GM12878 (cell line): ENCODE measurements at regions not wholly inside any gene's neighbourhood (a gene's known extent, or its start where the extent isn't known, plus 50 kb on each side); places are given as distances from the start of the nearest gene placed in this dataset.

Experiments
- ATAC-seq: fragments of 200-7000 bp; cut with Tn5 transposase; 3 replicates; pipeline ENCODE4 v1.9.1; 2020; ENCODE audit warnings: mild to moderate bottlenecking, moderate library complexity
- BruUV-seq: library from RNA; stranded (reverse); fragments of 400-500 nt; replicated peaks from 2 replicates; lab custom pipeline; 2021; lab: Mats Ljungman, UMichigan
- CTCF ChIA-PET: fragments of 300-600 bp; sonication (Branson Sonifier 250); formaldehyde crosslinking; extraction: SDS; loops from one replicate; lab custom pipeline; 2021; ENCODE audit warnings: inconsistent platforms; lab: Yijun Ruan, JAX
- POLR2A ChIA-PET: fragments of 350-600 bp; formaldehyde crosslinking; extraction: SDS; loops from one replicate; lab custom pipeline; 2021; ENCODE audit warnings: inconsistent platforms; lab: Charles Lee
- RAD21 ChIA-PET: fragments of 300-600 bp; sonication (Branson Sonifier 250); formaldehyde crosslinking; loops from one replicate; lab custom pipeline; 2023; ENCODE audit warnings: antibody characterized with exemption; ENCODE audit not compliant: unreplicated experiment; lab: Charles Lee
- SMC1A ChIA-PET: fragments of 300-600 bp; sonication (Branson Sonifier 250); formaldehyde crosslinking; loops from one replicate; lab custom pipeline; 2023; ENCODE audit not compliant: unreplicated experiment, uncharacterized antibody; lab: Charles Lee
- DNase-seq: peaks from one replicate; pipeline ENCODE4 v3.0.0-alpha.2; 2011; ENCODE audit warnings: low read depth, low spot score
- FAIRE-seq: peaks from 3 replicates; lab custom pipeline; 2011; peaks lifted over from hg19 to GRCh38; lab: Jason Lieb, UNC
- H2AFZ ChIP-seq: 2 replicates; pipeline ENCODE4 v1.6.0; 2011; ENCODE audit warnings: low read depth, low read length, control low read depth; ENCODE audit not compliant: control insufficient read depth
- H3K27ac ChIP-seq: 2 replicates; pipeline ENCODE4 v1.5.1; 2011; ENCODE audit warnings: control low read depth; ENCODE audit not compliant: control insufficient read depth, insufficient read depth
- H3K27me3 ChIP-seq, 2 experiments: replicated peaks in 1 of 2; 2 replicates each; pipeline versions ENCODE4 v1.6.0 to v1.6.1; 2011; ENCODE audit warnings: low read length in 1 of 2; ENCODE audit not compliant: control insufficient read depth in 2 of 2, insufficient read depth in 2 of 2
- H3K36me3 ChIP-seq, 2 experiments: 2 replicates each; pipeline ENCODE4 v1.5.1; 2011; ENCODE audit warnings: low read length in 1 of 2; ENCODE audit not compliant: control insufficient read depth in 2 of 2, insufficient read depth in 2 of 2
- H3K4me1 ChIP-seq: 2 replicates; pipeline ENCODE4 v1.6.1; 2011; ENCODE audit warnings: mild to moderate bottlenecking, low read length, moderate library complexity, mixed read lengths; ENCODE audit not compliant: control insufficient read depth, insufficient read depth
- H3K4me2 ChIP-seq: 2 replicates; pipeline ENCODE4 v1.6.0; 2011; ENCODE audit warnings: control low read depth; ENCODE audit not compliant: control insufficient read depth, insufficient read depth
- H3K4me3 ChIP-seq: fragments of 200-600 bp; sonication (generic); 2 replicates; pipeline ENCODE4 v1.5.1; 2016
- H3K79me2 ChIP-seq: 2 replicates; pipeline ENCODE4 v1.6.0; 2011; ENCODE audit warnings: low read length; ENCODE audit not compliant: control insufficient read depth, insufficient read depth
- H3K9ac ChIP-seq: 2 replicates; pipeline ENCODE4 v1.8.0; 2011; ENCODE audit warnings: low read length, control low read depth, mixed read lengths; ENCODE audit not compliant: control insufficient read depth, insufficient read depth
- H3K9me3 ChIP-seq: replicated peaks from 3 replicates; pipeline ENCODE4 v1.5.1; 2011; ENCODE audit warnings: mild to moderate bottlenecking, low read length; ENCODE audit not compliant: control insufficient read depth, insufficient read depth
- H4K20me1 ChIP-seq: 2 replicates; pipeline ENCODE4 v1.6.0; 2011; ENCODE audit not compliant: control insufficient read depth, insufficient read depth
- ASH2L ChIP-seq: fragments of 300-600, 200-600 bp; sonication (generic); IDR thresholded peaks from 2 replicates; pipeline ENCODE4 v1.6.1; 2017; ENCODE audit warnings: low read depth, mild to moderate bottlenecking, borderline replicate concordance
- CBX3 ChIP-seq: fragments of 200-600 bp; sonication (generic); IDR thresholded peaks from 2 replicates; pipeline ENCODE4 v1.6.1; 2016; ENCODE audit warnings: low read depth, borderline replicate concordance
- CHD1 ChIP-seq: IDR thresholded peaks from 2 replicates; pipeline ENCODE4 v1.6.1; 2012; ENCODE audit warnings: low read depth, low read length, improper control_type of control experiment
- EP300 ChIP-seq, 2 experiments: fragments of 150-350 bp in 1 of 2; IDR thresholded peaks; 2 replicates each; pipeline ENCODE4 v1.6.1; 2011 to 2012; ENCODE audit warnings: low read depth in 2 of 2, low read length in 2 of 2, borderline replicate concordance in 1 of 2, improper control_type of control experiment in 1 of 2, inconsistent platforms in 1 of 2; ENCODE audit not compliant: control insufficient read depth in 1 of 2
- FOXK2 ChIP-seq: fragments of 450-650 bp; IDR thresholded peaks from 2 replicates; pipeline ENCODE4 v1.6.1; 2017; ENCODE audit warnings: mild to moderate bottlenecking, moderate library complexity
- KLF5 ChIP-seq: fragments of 450-650 bp; IDR thresholded peaks from 2 replicates; pipeline ENCODE4 v1.6.1; 2014; ENCODE audit warnings: mild to moderate bottlenecking; ENCODE audit not compliant: partially characterized antibody
- NRF1 ChIP-seq: conservative IDR thresholded peaks from 2 replicates; pipeline ENCODE4 v1.6.1; 2011; ENCODE audit warnings: mild to moderate bottlenecking, low read depth, low read length, improper control_type of control experiment
- POLR2A ChIP-seq: IDR thresholded peaks from 2 replicates; pipeline ENCODE4 v1.6.1; 2011; ENCODE audit warnings: low read depth, mild to moderate bottlenecking, low read length
- RAD21 ChIP-seq: IDR thresholded peaks from 2 replicates; pipeline ENCODE4 v1.6.1; 2011; ENCODE audit warnings: mild to moderate bottlenecking, low read depth, low read length, moderate library complexity; ENCODE audit not compliant: insufficient read depth
- RB1 ChIP-seq: fragments of 450-650 bp; formaldehyde crosslinking; IDR thresholded peaks from 2 replicates; pipeline ENCODE4 v1.6.1; 2017; ENCODE audit warnings: mild to moderate bottlenecking, borderline replicate concordance
- SIN3A ChIP-seq: IDR thresholded peaks from 2 replicates; pipeline ENCODE4 v1.6.1; 2012; ENCODE audit warnings: low read depth, low read length, improper control_type of control experiment
- SMC3 ChIP-seq: IDR thresholded peaks from 2 replicates; pipeline ENCODE4 v1.6.1; 2011; ENCODE audit warnings: low read length, improper control_type of control experiment, borderline replicate concordance
- SP1 ChIP-seq: IDR thresholded peaks from one replicate; pipeline ENCODE4 v1.6.1; 2011; ENCODE audit warnings: low read depth, low read length
- SUPT20H ChIP-seq: IDR thresholded peaks from 2 replicates; pipeline ENCODE4 v1.6.1; 2011; ENCODE audit warnings: low read depth, mild to moderate bottlenecking, low read length, moderate library complexity, borderline replicate concordance; ENCODE audit not compliant: control insufficient read depth
- YY1 ChIP-seq: IDR thresholded peaks from 2 replicates; pipeline ENCODE4 v1.6.1; 2011; ENCODE audit warnings: low read depth, mild to moderate bottlenecking, low read length
- ZBED1 ChIP-seq: IDR thresholded peaks from 2 replicates; pipeline ENCODE4 v1.6.1; 2016; ENCODE audit warnings: borderline replicate concordance
- ZNF24 ChIP-seq: fragments of 450-650 bp; IDR thresholded peaks from 2 replicates; pipeline ENCODE4 v1.6.1; 2017; ENCODE audit warnings: antibody characterized with exemption, mild to moderate bottlenecking
- ZNF622 ChIP-seq: fragments of 450-650 bp; IDR thresholded peaks from 2 replicates; pipeline ENCODE4 v1.6.1; 2017; ENCODE audit warnings: mild to moderate bottlenecking, inconsistent platforms
- ZZZ3 ChIP-seq: IDR thresholded peaks from 2 replicates; pipeline ENCODE4 v1.6.1; 2011; ENCODE audit warnings: low read depth; ENCODE audit not compliant: control insufficient read depth, insufficient read length
- in situ Hi-C: fragments of 300-500 bp; cut with MboI; formaldehyde crosslinking; loops from 9 replicates; pipeline ENCODE4 v1.14.3; 2018; ENCODE audit warnings: mixed read lengths
- intact Hi-C: fragments of 100-400 bp; cut with micrococcal nuclease; formaldehyde crosslinking; loops from one replicate; pipeline ENCODE4 v1.14.2; 2022; ENCODE audit not compliant: unreplicated experiment
- TF ChIP-seq, protein P1 (sequence below): IDR thresholded peaks from 2 replicates; pipeline ENCODE4 v1.6.1; 2011; ENCODE audit warnings: low read depth, low read length, improper control_type of control experiment, borderline replicate concordance
- TF ChIP-seq, protein P2 (sequence below): IDR thresholded peaks from 2 replicates; pipeline ENCODE4 v1.6.1; 2012; ENCODE audit warnings: mild to moderate bottlenecking, low read depth, low read length

DNA sequence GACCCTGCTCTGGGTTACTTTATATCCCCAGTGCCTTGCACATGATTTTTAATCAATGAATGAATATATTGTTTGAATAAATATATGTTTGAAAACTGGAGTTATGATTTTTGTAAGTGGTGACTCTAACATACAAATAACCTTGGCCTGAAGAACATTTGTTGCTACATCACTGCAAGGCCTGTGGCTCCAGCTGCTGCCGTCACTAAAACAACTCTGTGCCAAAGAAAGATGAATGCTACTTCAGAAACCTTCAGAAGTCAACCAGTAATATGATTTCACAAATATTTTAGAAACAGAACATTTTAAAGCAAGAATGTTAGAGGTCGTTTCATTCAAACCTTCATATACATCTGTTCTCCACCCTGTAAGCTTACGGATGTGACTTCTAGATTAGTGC is 60.6 kb upstream of the SEC16B start (continued):
- TF ChIP-seq SIN3A (no peak), ZNF622 (no peak)
- TF ChIP-seq, protein P1, sequence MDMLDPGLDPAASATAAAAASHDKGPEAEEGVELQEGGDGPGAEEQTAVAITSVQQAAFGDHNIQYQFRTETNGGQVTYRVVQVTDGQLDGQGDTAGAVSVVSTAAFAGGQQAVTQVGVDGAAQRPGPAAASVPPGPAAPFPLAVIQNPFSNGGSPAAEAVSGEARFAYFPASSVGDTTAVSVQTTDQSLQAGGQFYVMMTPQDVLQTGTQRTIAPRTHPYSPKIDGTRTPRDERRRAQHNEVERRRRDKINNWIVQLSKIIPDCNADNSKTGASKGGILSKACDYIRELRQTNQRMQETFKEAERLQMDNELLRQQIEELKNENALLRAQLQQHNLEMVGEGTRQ: no peak

DNA sequence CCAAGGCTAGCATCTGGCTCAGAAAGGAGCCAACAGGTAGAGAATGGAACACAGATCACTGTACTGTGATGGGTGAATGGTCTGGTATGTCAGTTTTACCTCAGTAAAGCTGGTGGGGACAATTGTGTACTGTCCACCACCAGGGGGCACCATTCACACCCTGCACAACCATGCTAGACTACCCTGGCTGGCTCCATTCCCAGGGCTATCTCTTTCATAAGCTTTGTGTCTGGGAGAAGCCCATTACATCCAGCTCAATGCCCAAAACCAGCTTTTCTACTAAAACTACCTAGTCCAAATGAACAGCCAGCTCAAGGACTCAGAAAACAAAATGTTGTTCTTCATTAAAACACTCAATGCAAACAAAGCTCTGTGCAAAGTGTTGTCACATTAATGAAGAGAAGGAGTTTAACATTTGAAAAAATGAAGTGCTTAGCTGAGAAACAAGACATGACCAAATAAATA is 62.0 kb upstream of the RASAL2 start:
- RAD21 ChIA-PET: interaction anchor here (0.7 to 1.8 kb wide), 8 partner anchors 24 to 162 kb away, joined by 3 to 38 read pairs (median 4); no protein-coding TSS in a partner anchor
- H3K4me2 ChIP-seq: no peak overlapping the region
- no peaks in the 10 kb centered on the region for H3K36me3 ChIP-seq
- intact Hi-C loops (loop anchor here (1.0 to 5.0 kb wide), 2 partner anchors 157 to 255 kb away; no protein-coding TSS in a partner anchor), in situ Hi-C loops (loop anchor here (25.0 kb wide), 1 partner anchor 155 kb away; no protein-coding TSS in a partner anchor)
- CTCF ChIA-PET: interaction anchor here (0.6 to 7.9 kb wide), 53 partner anchors 9 to 722 kb away, joined by 3 to 130 read pairs (median 3); no protein-coding TSS in a partner anchor
- no peak overlapping the region for H3K4me3 ChIP-seq
- no peaks in the 10 kb centered on the region; a peak in 1 of 4 replicates for H3K27me3 ChIP-seq
- no peak overlapping the region for H3K9ac ChIP-seq
- peak; percentile 100 for ATAC-seq
- no peak overlapping the region for H3K27ac ChIP-seq
- BruUV-seq: no TSS peak
- H3K79me2 ChIP-seq: no peaks in the 10 kb centered on the region
- POLR2A ChIA-PET: no interaction called here
- DNase-seq: no peak
- FAIRE-seq: peak; percentile 83
- no peak overlapping the region for H2AFZ ChIP-seq
- H4K20me1 ChIP-seq: no peaks in the 10 kb centered on the region
- H3K4me1 ChIP-seq: no peaks in the 10 kb centered on the region
- no peaks in the 10 kb centered on the region for H3K9me3 ChIP-seq
- SMC1A ChIA-PET: interaction anchor here (0.6 to 3.2 kb wide), 24 partner anchors 10 to 268 kb away, joined by 3 to 45 read pairs (median 4); no protein-coding TSS in a partner anchor
- TF ChIP-seq CHD1 (no peak), CBX3 (no peak), RAD21 (peak; percentile 72), YY1 (0 out of 2 replicates have a peak, but pooled peaks have one; percentile 39), ZNF24 (no peak), SMC3 (peak; percentile 78; the same call in 1 of the 2 replicates), KLF5 (no peak), EP300 (IDR thresholded peaks at IDR 0.05; ENCODE audit: borderline replicate concordance in 1 of 2, control insufficient read depth in 1 of 2, low read depth in 2 of 2, low read length in 2 of 2) (no peak), FOXK2 (no peak), POLR2A (no peak), ASH2L (no peak), ZZZ3 (no peak), NRF1 (no peak), SUPT20H (no peak), SP1 (no peak), ZBED1 (no peak), ZNF622 (no peak), RB1 (no peak)
- TF ChIP-seq, protein P2, sequence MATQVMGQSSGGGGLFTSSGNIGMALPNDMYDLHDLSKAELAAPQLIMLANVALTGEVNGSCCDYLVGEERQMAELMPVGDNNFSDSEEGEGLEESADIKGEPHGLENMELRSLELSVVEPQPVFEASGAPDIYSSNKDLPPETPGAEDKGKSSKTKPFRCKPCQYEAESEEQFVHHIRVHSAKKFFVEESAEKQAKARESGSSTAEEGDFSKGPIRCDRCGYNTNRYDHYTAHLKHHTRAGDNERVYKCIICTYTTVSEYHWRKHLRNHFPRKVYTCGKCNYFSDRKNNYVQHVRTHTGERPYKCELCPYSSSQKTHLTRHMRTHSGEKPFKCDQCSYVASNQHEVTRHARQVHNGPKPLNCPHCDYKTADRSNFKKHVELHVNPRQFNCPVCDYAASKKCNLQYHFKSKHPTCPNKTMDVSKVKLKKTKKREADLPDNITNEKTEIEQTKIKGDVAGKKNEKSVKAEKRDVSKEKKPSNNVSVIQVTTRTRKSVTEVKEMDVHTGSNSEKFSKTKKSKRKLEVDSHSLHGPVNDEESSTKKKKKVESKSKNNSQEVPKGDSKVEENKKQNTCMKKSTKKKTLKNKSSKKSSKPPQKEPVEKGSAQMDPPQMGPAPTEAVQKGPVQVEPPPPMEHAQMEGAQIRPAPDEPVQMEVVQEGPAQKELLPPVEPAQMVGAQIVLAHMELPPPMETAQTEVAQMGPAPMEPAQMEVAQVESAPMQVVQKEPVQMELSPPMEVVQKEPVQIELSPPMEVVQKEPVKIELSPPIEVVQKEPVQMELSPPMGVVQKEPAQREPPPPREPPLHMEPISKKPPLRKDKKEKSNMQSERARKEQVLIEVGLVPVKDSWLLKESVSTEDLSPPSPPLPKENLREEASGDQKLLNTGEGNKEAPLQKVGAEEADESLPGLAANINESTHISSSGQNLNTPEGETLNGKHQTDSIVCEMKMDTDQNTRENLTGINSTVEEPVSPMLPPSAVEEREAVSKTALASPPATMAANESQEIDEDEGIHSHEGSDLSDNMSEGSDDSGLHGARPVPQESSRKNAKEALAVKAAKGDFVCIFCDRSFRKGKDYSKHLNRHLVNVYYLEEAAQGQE: no peak
